ENCODE measurements at regions not wholly inside any gene's neighbourhood (a gene's known extent, or its start where the extent isn't known, plus 50 kb on each side); places are given as distances from the start of the nearest gene placed in this dataset.
"Not testable (repeated sequence)": the region's sequence is repeated elsewhere in the genome, so short reads cannot be mapped to it uniquely, and the experiment has no call there.

GRCh38 chr9:102497709-102498108, 497.4 kb upstream of the CYLC2 start:
- DNase-seq, result no peak

- DNase-seq, result not testable (repeated sequence)
Measured at GRCh38 chr9:102486976-102487375, 508.2 kb upstream of the CYLC2 start.

GRCh38 chr9:102483651-102484050, 511.5 kb upstream of the CYLC2 start:
- no peak for DNase-seq

- no peak for DNase-seq
Measured at GRCh38 chr9:102482776-102483175, 512.4 kb upstream of the CYLC2 start.

- no peak for DNase-seq
Measured at GRCh38 chr9:102479191-102479590, 515.9 kb upstream of the CYLC2 start.

GRCh38 chr9:102474357-102474756, 520.8 kb upstream of the CYLC2 start:
- no peak for DNase-seq

GRCh38 chr9:102469430-102469829, 525.7 kb upstream of the CYLC2 start:
- DNase-seq, result not testable (repeated sequence)

- no peak for DNase-seq
Measured at GRCh38 chr9:102461156-102461819, 533.8 kb upstream of the CYLC2 start.

GRCh38 chr9:102459828-102460227, 535.3 kb upstream of the CYLC2 start:
- no peak for DNase-seq

GRCh38 chr9:102456562-102456961, 538.6 kb upstream of the CYLC2 start:
- no peak for DNase-seq

- DNase-seq, result no peak
Measured at GRCh38 chr9:102445906-102446305, 549.2 kb upstream of the CYLC2 start.

GRCh38 chr9:102445181-102445747, 549.9 kb upstream of the CYLC2 start:
- DNase-seq, result no peak

GRCh38 chr9:102439583-102439982, 555.5 kb upstream of the CYLC2 start:
- DNase-seq, result no peak

GRCh38 chr9:102436599-102436998, 558.5 kb upstream of the CYLC2 start:
- DNase-seq, result not testable (repeated sequence)

GRCh38 chr9:102435427-102435826, 559.7 kb upstream of the CYLC2 start:
- DNase-seq, result no peak

GRCh38 chr9:102434545-102434944, 560.6 kb upstream of the CYLC2 start:
- DNase-seq, result no peak

GRCh38 chr9:102428305-102428704, 566.8 kb upstream of the CYLC2 start:
- DNase-seq, result no peak

GRCh38 chr9:102416251-102416650, 578.9 kb upstream of the CYLC2 start:
- not testable (repeated sequence) for DNase-seq

GRCh38 chr9:102405218-102405867, 589.8 kb upstream of the CYLC2 start:
- DNase-seq, result no peak

GRCh38 chr9:102403514-102403913, 591.6 kb upstream of the CYLC2 start:
- DNase-seq, result no peak

- no peak for DNase-seq
Measured at GRCh38 chr9:102398205-102398604, 596.9 kb upstream of the CYLC2 start.

- not testable (repeated sequence) for DNase-seq
Measured at GRCh38 chr9:102385620-102386019, 609.5 kb upstream of the CYLC2 start.

GRCh38 chr9:102362470-102363132, 624.2 kb upstream of the GRIN3A start:
- DNase-seq, result no peak

- DNase-seq, result no peak
Measured at GRCh38 chr9:102360846-102361245, 622.4 kb upstream of the GRIN3A start.
